HG03378 (cell line): ENCODE measurements at regions not wholly inside any gene's neighbourhood (a gene's known extent, or its start where the extent isn't known, plus 50 kb on each side); places are given as distances from the start of the nearest gene placed in this dataset.

ENCODE experiments used
- ATAC-seq: cut with Tn5 transposase; IDR thresholded peaks from one replicate; pipeline ENCODE4 v1.9.1; 2021; ENCODE audit warnings: mild to moderate bottlenecking, moderate library complexity; ENCODE audit not compliant: unreplicated experiment

- ATAC-seq, result no peak
Measured at GRCh38 chr5:61948151-61948550, 357.9 kb upstream of the KIF2A start.

- no peak for ATAC-seq
Measured at GRCh38 chr5:61949054-61949678, 356.8 kb upstream of the KIF2A start.

GRCh38 chr5:61949679-61950435 is 356.1 kb upstream of the KIF2A start:
- no peak for ATAC-seq

- ATAC-seq, result no peak
Measured at GRCh38 chr5:61951295-61951694, 354.7 kb upstream of the KIF2A start.

GRCh38 chr5:61953913-61954312 is 352.1 kb upstream of the KIF2A start:
- ATAC-seq, result no peak

- ATAC-seq, result no peak
Measured at GRCh38 chr5:61964201-61964600, 341.8 kb upstream of the KIF2A start.

GRCh38 chr5:61965069-61965468 is 340.9 kb upstream of the KIF2A start:
- ATAC-seq, result no peak

- no peak for ATAC-seq
Measured at GRCh38 chr5:61965490-61965889, 340.5 kb upstream of the KIF2A start.

- no peak for ATAC-seq
Measured at GRCh38 chr5:61966296-61966955, 339.6 kb upstream of the KIF2A start.

- no peak for ATAC-seq
Measured at GRCh38 chr5:61966997-61967396, 339.0 kb upstream of the KIF2A start.

- no peak for ATAC-seq
Measured at GRCh38 chr5:61967681-61968080, 338.3 kb upstream of the KIF2A start.

- no peak for ATAC-seq
Measured at GRCh38 chr5:61969347-61969746, 336.7 kb upstream of the KIF2A start.

- no peak for ATAC-seq
Measured at GRCh38 chr5:61969755-61970154, 336.3 kb upstream of the KIF2A start.

GRCh38 chr5:61970218-61970617 is 335.8 kb upstream of the KIF2A start:
- ATAC-seq, result no peak

GRCh38 chr5:61974680-61975079 is 331.3 kb upstream of the KIF2A start:
- no peak for ATAC-seq

- no peak for ATAC-seq
Measured at GRCh38 chr5:61981886-61982285, 324.1 kb upstream of the KIF2A start.

- no peak for ATAC-seq
Measured at GRCh38 chr5:61991430-61991829, 314.6 kb upstream of the KIF2A start.

- ATAC-seq, result no peak
Measured at GRCh38 chr5:61991866-61992265, 314.1 kb upstream of the KIF2A start.

- ATAC-seq, result no peak
Measured at GRCh38 chr5:61993295-61993927, 312.6 kb upstream of the KIF2A start.

GRCh38 chr5:61994171-61994570 is 311.8 kb upstream of the KIF2A start:
- ATAC-seq, result no peak

- no peak for ATAC-seq
Measured at GRCh38 chr5:61995486-61995885, 310.5 kb upstream of the KIF2A start.

GRCh38 chr5:61999371-61999770 is 306.6 kb upstream of the KIF2A start:
- no peak for ATAC-seq
